MM.1S (cell line): ENCODE measurements at regions not wholly inside any gene's neighbourhood (a gene's known extent, or its start where the extent isn't known, plus 50 kb on each side); places are given as distances from the start of the nearest gene placed in this dataset.

Experiments used
- DNase-seq: peaks from one replicate; pipeline ENCODE4 v3.0.0-alpha.2; 2015
- H2AFZ ChIP-seq: fragments of 300-600 bp; sonication (generic); 2 replicates; pipeline ENCODE4 v1.6.0; 2016; ENCODE audit warnings: antibody characterized with exemption, low read length
- H3F3A ChIP-seq: fragments of 300-600 bp; sonication (generic); 2 replicates; pipeline ENCODE4 v1.6.1; 2016; ENCODE audit warnings: mild to moderate bottlenecking, antibody characterized with exemption, low read length, moderate library complexity, mixed read lengths; ENCODE audit not compliant: insufficient read depth
- H3K27ac ChIP-seq: fragments of 300-600 bp; sonication (generic); 2 replicates; pipeline ENCODE4 v1.5.1; 2016; ENCODE audit warnings: mild to moderate bottlenecking, low read length
- H3K27me3 ChIP-seq: fragments of 300-600 bp; sonication (generic); replicated peaks from 2 replicates; pipeline ENCODE4 v1.6.0; 2016; ENCODE audit warnings: low read length; ENCODE audit not compliant: insufficient read depth
- H3K36me3 ChIP-seq: fragments of 300-600 bp; sonication (generic); replicated peaks from 2 replicates; pipeline ENCODE4 v1.6.1; 2016; ENCODE audit warnings: mild to moderate bottlenecking, low read length, mixed read lengths; ENCODE audit not compliant: insufficient read depth
- H3K4me1 ChIP-seq: fragments of 300-600 bp; sonication (generic); 2 replicates; pipeline ENCODE4 v1.6.1; 2016; ENCODE audit warnings: low read length, mixed read lengths
- H3K4me2 ChIP-seq: fragments of 300-600 bp; sonication (generic); 2 replicates; pipeline ENCODE4 v1.6.0; 2016; ENCODE audit warnings: low read depth, low read length
- H3K4me3 ChIP-seq: fragments of 300-600 bp; sonication (generic); 2 replicates; pipeline ENCODE4 v1.5.1; 2016; ENCODE audit warnings: low read length, mixed read lengths
- H3K79me2 ChIP-seq: fragments of 300-600 bp; sonication (generic); 2 replicates; pipeline ENCODE4 v1.6.1; 2016; ENCODE audit warnings: mixed run types, low read length, mixed read lengths
- H3K9ac ChIP-seq: fragments of 300-600 bp; sonication (generic); 2 replicates; pipeline ENCODE4 v1.6.1; 2016; ENCODE audit warnings: low read length, mixed read lengths
- H3K9me2 ChIP-seq: fragments of 300-600 bp; sonication (generic); replicated peaks from 2 replicates; pipeline ENCODE4 v1.6.1; 2016; ENCODE audit warnings: mild to moderate bottlenecking, low read length, mixed read lengths; ENCODE audit not compliant: insufficient read depth
- H3K9me3 ChIP-seq: fragments of 300-600 bp; sonication (generic); replicated peaks from 2 replicates; pipeline ENCODE4 v1.6.1; 2016; ENCODE audit warnings: mild to moderate bottlenecking, low read length, mixed read lengths; ENCODE audit not compliant: insufficient read depth
- H4K20me1 ChIP-seq: fragments of 300-600 bp; sonication (generic); 2 replicates; pipeline ENCODE4 v1.6.1; 2016; ENCODE audit warnings: mild to moderate bottlenecking, low read length, moderate library complexity, mixed read lengths; ENCODE audit not compliant: insufficient read depth
- CTCF ChIP-seq: fragments of 300-600 bp; sonication (generic); IDR thresholded peaks from 2 replicates; pipeline ENCODE4 v1.5.1; 2016; ENCODE audit warnings: antibody characterized with exemption, low read length, mixed read lengths
- EZH2 ChIP-seq: fragments of 300-600 bp; sonication (generic); optimal IDR thresholded peaks from 2 replicates; pipeline ENCODE3; 2017; ENCODE audit warnings: low read depth, mild to moderate bottlenecking, antibody characterized with exemption, low read length, mixed read lengths
- EZH2phosphoT487 ChIP-seq: fragments of 300-600 bp; sonication (generic); IDR thresholded peaks from 2 replicates; pipeline ENCODE4 v1.6.1; 2018; ENCODE audit warnings: antibody characterized with exemption, low read length

- no peak overlapping the region for H3K4me3 ChIP-seq
- no peaks in the 10 kb centered on the region for H3K79me2 ChIP-seq
- no peaks in the 10 kb centered on the region for H3K36me3 ChIP-seq
- H2AFZ ChIP-seq, result no peak overlapping the region
- H3K4me1 ChIP-seq, result no peaks in the 10 kb centered on the region
- no peaks in the 10 kb centered on the region for H3F3A ChIP-seq
- TF ChIP-seq EZH2 (no peak), CTCF (no peak), EZH2phosphoT487 (no peak)
- no peak for DNase-seq
- no peak overlapping the region for H3K9ac ChIP-seq
- H3K9me3 ChIP-seq, result no peaks in the 10 kb centered on the region
- H3K9me2 ChIP-seq, result no peaks in the 10 kb centered on the region
- H4K20me1 ChIP-seq, result no peaks in the 10 kb centered on the region
- H3K27ac ChIP-seq, result no peak overlapping the region
- no peaks in the 10 kb centered on the region for H3K27me3 ChIP-seq
- no peak overlapping the region for H3K4me2 ChIP-seq
These were observed 183.3 kb upstream of the SYNPR start for GRCh38 chr3:63094642-63095408.

- Histone ChIP-seq H3K9me2 (no peaks in the 10 kb centered on the region), H3K4me2 (no peak overlapping the region), H3K9me3 (no peaks in the 10 kb centered on the region), H3K4me1 (no peaks in the 10 kb centered on the region), H3F3A (no peaks in the 10 kb centered on the region), H3K4me3 (no peak overlapping the region), H3K9ac (no peak overlapping the region), H3K36me3 (no peaks in the 10 kb centered on the region), H2AFZ (no peak overlapping the region), H3K79me2 (no peaks in the 10 kb centered on the region), H4K20me1 (no peaks in the 10 kb centered on the region), H3K27me3 (no peaks in the 10 kb centered on the region), H3K27ac (no peak overlapping the region)
- TF ChIP-seq EZH2, result no peak
- TF ChIP-seq CTCF, result no peak
- TF ChIP-seq EZH2phosphoT487, result no peak
- DNase-seq, result no peak
These were observed 181.7 kb upstream of the SYNPR start for GRCh38 chr3:63096248-63097058.

- Histone ChIP-seq H3K9me3 (no peaks in the 10 kb centered on the region), H3K4me2 (no peak overlapping the region), H2AFZ (no peak overlapping the region), H3K9me2 (no peaks in the 10 kb centered on the region), H3K27ac (no peak overlapping the region), H3K27me3 (no peaks in the 10 kb centered on the region), H3K4me1 (no peaks in the 10 kb centered on the region), H3K79me2 (no peaks in the 10 kb centered on the region), H3F3A (no peaks in the 10 kb centered on the region), H3K9ac (no peak overlapping the region), H4K20me1 (no peaks in the 10 kb centered on the region), H3K36me3 (no peaks in the 10 kb centered on the region), H3K4me3 (no peak overlapping the region)
- no peak for DNase-seq
- TF ChIP-seq EZH2phosphoT487 (no peak), EZH2 (no peak), CTCF (no peak)
These were observed 180.7 kb upstream of the SYNPR start for GRCh38 chr3:63097396-63097795.
